Tibial nerve (tissue), 4 donors: ENCODE measurements at regions not wholly inside any gene's neighbourhood (a gene's known extent, or its start where the extent isn't known, plus 50 kb on each side); places are given as distances from the start of the nearest gene placed in this dataset.

ENCODE experiments used
- DNase-seq, 2 donors: peaks; one replicate each; pipeline ENCODE4 v3.0.0-alpha.2; 2019; ENCODE audit warnings: low spot score in 2 of 2
- H3K27ac ChIP-seq, 4 donors: fragments of 200-600 bp; sonication (generic) in 3 of 4; one replicate each; pipeline ENCODE4 v1.5.1; 2017 to 2019; ENCODE audit warnings: mild to moderate bottlenecking in 1 of 4
- H3K27me3 ChIP-seq, 2 donors: fragments of 200-600 bp; sonication (generic) in 1 of 2; one replicate each; pipeline versions ENCODE4 v1.5.1 to v1.6.0; 2017 to 2019
- H3K36me3 ChIP-seq, 3 donors: fragments of 200-600 bp; sonication (generic); one replicate each; pipeline ENCODE4 v1.5.1; 2018 to 2019
- H3K4me1 ChIP-seq, 4 donors: fragments of 200-600 bp; sonication (generic) in 3 of 4; one replicate each; pipeline ENCODE4 v1.5.1; 2017 to 2019
- H3K4me3 ChIP-seq, 4 donors: fragments of 200-600 bp; sonication (generic) in 3 of 4; one replicate each; pipeline ENCODE4 v1.5.1; 2017 to 2019; ENCODE audit warnings: mild to moderate bottlenecking in 1 of 4, moderate library complexity in 1 of 4
- H3K9me3 ChIP-seq, 4 donors: fragments of 200-600 bp; sonication (generic) in 3 of 4; one replicate each; pipeline ENCODE4 v1.5.1; 2017 to 2019
- EP300 ChIP-seq, 2 donors: sonication (generic); formaldehyde crosslinking; IDR thresholded peaks; one replicate each; pipeline ENCODE4 v1.6.1; 2017; ENCODE audit warnings: antibody characterized with exemption in 2 of 2, mild to moderate bottlenecking in 1 of 2
- POLR2A ChIP-seq, 2 donors: fragments of 450-650 bp; IDR thresholded peaks; one replicate each; pipeline ENCODE4 v1.6.1; 2017; ENCODE audit warnings: antibody characterized with exemption in 2 of 2, mild to moderate bottlenecking in 2 of 2, moderate library complexity in 2 of 2
- WGBS, 2 donors: methylation state at CpG; one replicate each; pipeline ENCODE4 v1.1.5; 2018; 5-methylcytosine and 5-hydroxymethylcytosine counted together
- TF ChIP-seq, protein P1 (sequence below), 5 experiments: fragments of 200-600 bp in 3 of 5; fragments of 450-650 bp in 2 of 5; sonication (generic) in 3 of 5; IDR thresholded peaks; one replicate each; pipeline ENCODE4 v1.5.1; 2016 to 2019; ENCODE audit warnings: antibody characterized with exemption in 5 of 5, mild to moderate bottlenecking in 3 of 5, moderate library complexity in 2 of 5

DNA sequence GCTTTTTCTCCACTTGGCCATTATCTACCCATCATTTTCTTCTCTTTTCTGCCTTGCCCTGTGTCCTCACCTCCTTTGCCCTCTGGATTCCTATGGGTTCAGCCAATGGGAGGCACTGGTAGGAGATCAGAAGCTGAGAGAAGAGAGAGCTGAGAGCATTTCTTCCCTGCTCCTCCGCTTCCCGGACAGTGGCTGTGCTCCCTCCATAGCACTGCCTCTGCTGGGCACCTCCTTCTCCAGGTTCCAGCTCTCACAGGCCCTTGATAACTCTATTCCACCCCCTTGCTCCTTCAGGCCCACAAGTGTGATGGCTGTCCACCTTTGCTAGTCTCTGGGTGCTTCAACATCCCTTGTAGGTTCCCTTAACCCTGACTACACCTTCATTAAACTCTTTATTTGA, 79.6 kb downstream of the LSM5 start:
- no peak for DNase-seq
- Histone ChIP-seq H3K36me3 (no peaks in the 10 kb centered on the region), H3K27ac (no peak overlapping the region), H3K9me3 (no peaks in the 10 kb centered on the region), H3K27me3 (no peaks in the 10 kb centered on the region), H3K4me3 (no peak overlapping the region), H3K4me1 (no peaks in the 10 kb centered on the region)
- TF ChIP-seq POLR2A (IDR thresholded peaks at IDR 0.05) (no peak), EP300 (IDR thresholded peaks at IDR 0.05) (no peak)
- TF ChIP-seq, protein P1, sequence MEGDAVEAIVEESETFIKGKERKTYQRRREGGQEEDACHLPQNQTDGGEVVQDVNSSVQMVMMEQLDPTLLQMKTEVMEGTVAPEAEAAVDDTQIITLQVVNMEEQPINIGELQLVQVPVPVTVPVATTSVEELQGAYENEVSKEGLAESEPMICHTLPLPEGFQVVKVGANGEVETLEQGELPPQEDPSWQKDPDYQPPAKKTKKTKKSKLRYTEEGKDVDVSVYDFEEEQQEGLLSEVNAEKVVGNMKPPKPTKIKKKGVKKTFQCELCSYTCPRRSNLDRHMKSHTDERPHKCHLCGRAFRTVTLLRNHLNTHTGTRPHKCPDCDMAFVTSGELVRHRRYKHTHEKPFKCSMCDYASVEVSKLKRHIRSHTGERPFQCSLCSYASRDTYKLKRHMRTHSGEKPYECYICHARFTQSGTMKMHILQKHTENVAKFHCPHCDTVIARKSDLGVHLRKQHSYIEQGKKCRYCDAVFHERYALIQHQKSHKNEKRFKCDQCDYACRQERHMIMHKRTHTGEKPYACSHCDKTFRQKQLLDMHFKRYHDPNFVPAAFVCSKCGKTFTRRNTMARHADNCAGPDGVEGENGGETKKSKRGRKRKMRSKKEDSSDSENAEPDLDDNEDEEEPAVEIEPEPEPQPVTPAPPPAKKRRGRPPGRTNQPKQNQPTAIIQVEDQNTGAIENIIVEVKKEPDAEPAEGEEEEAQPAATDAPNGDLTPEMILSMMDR (IDR thresholded peaks at IDR 0.05) = no peak
- 79 to 92% methylated on average over 2 of the region's 2 CpGs for WGBS, 2 donors

GRCh38 chr7:32406386-32406785, 83.8 kb downstream of the LSM5 start:
- DNase-seq = no peak
- no peak overlapping the region for H3K4me3 ChIP-seq
- WGBS, 2 donors = 0 to 30% methylated on average over 1 of the region's 1 CpG
- no peak overlapping the region for H3K27ac ChIP-seq
- TF ChIP-seq POLR2A (IDR thresholded peaks at IDR 0.05) (no peak), EP300 (IDR thresholded peaks at IDR 0.05) (no peak)
- TF ChIP-seq, protein P1 (IDR thresholded peaks at IDR 0.05) = no peak
- no peaks in the 10 kb centered on the region for H3K9me3 ChIP-seq
- H3K27me3 ChIP-seq = no peaks in the 10 kb centered on the region
- no peaks in the 10 kb centered on the region for H3K4me1 ChIP-seq
- no peaks in the 10 kb centered on the region for H3K36me3 ChIP-seq

DNA sequence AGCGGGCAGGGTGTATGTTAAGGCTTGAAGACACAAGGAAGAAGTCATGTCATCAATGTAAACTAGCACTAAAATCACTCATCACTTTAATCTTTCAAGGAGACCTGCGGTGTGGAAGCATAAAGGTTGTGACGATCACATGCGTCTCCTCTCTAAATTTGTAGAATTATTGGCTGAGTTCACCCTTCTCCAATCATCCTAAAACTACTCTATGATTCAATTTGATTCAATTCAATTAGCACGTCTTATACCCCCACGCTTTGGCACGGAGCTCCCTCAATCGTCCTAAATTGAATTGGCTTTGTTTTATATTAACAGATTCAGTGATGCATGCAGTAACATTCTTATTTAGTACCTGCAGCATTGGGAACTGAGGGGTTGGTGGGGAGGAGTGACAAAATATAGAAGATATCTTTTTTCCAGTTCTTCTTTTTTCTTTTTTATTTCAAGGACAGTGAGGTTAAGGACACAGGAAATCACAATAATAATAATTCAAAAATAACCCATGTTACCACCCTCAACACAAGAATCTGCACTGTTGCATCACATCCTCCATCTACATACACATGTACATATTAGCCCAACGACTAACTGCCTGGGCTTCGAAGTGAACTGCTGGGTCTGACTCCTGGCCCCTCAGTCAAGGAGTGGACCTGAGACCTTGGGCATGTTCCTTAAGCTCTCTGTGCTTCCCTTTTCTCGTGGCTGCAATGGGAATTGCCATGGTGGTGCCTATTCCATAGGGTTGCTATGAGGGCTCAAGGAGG, 86.5 kb downstream of the LSM5 start:
- H3K27ac ChIP-seq = no peak overlapping the region
- no peaks in the 10 kb centered on the region for H3K9me3 ChIP-seq
- DNase-seq = no peak
- WGBS, 2 donors = 80 to 82% methylated on average over 11 of the region's 11 CpGs
- no peaks in the 10 kb centered on the region for H3K4me1 ChIP-seq
- no peak overlapping the region for H3K4me3 ChIP-seq
- H3K27me3 ChIP-seq = no peaks in the 10 kb centered on the region
- TF ChIP-seq EP300 (IDR thresholded peaks at IDR 0.05) (no peak), POLR2A (IDR thresholded peaks at IDR 0.05) (no peak)
- TF ChIP-seq, protein P1 (IDR thresholded peaks at IDR 0.05) = no peak
- no peaks in the 10 kb centered on the region for H3K36me3 ChIP-seq

DNA sequence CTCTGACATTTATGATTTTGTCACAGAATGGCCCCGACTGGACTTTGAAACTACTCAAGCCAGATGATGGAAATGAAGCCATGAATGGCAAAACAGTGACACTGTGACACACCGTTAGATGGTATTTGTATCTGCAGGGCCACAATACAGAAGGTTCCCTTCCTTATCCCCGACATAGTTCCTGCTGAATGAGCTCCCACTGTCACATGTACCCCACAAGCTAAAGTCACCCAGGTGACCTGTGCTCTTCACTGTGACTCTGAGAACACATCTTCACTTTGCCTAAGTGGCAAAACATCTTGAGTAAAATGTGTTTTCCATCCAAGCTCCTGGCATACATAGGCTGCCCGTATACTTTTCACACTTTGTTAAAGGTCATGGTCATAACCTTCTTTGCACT, 89.5 kb downstream of the LSM5 start:
- Histone ChIP-seq H3K27me3 (no peaks in the 10 kb centered on the region), H3K27ac (no peak overlapping the region), H3K4me1 (no peaks in the 10 kb centered on the region), H3K4me3 (no peak overlapping the region), H3K36me3 (no peaks in the 10 kb centered on the region), H3K9me3 (peaks cover 0 to 6% (median 0%) of the 10 kb centered on the region in 4 donors)
- TF ChIP-seq POLR2A (IDR thresholded peaks at IDR 0.05) (no peak), EP300 (IDR thresholded peaks at IDR 0.05) (no peak)
- TF ChIP-seq, protein P1 (IDR thresholded peaks at IDR 0.05) = no peak
- 77 to 78% methylated on average over 4 of the region's 4 CpGs for WGBS, 2 donors
- no peak for DNase-seq

GRCh38 chr7:32399311-32399710, 90.9 kb downstream of the LSM5 start:
- DNase-seq = no peak
- Histone ChIP-seq H3K27ac (no peak overlapping the region), H3K27me3 (no peaks in the 10 kb centered on the region), H3K4me3 (no peak overlapping the region), H3K9me3 (peaks cover 0 to 6% (median 0%) of the 10 kb centered on the region in 4 donors), H3K36me3 (no peaks in the 10 kb centered on the region), H3K4me1 (no peaks in the 10 kb centered on the region)
- 62% methylated on average over 3 of the region's 3 CpGs for WGBS, 2 donors
- TF ChIP-seq, protein P1 (IDR thresholded peaks at IDR 0.05) = no peak
- TF ChIP-seq POLR2A (IDR thresholded peaks at IDR 0.05) (no peak), EP300 (IDR thresholded peaks at IDR 0.05) (no peak)
